ENCODE measurements at regions not wholly inside any gene's neighbourhood (a gene's known extent, or its start where the extent isn't known, plus 50 kb on each side); places are given as distances from the start of the nearest gene placed in this dataset.

DNA sequence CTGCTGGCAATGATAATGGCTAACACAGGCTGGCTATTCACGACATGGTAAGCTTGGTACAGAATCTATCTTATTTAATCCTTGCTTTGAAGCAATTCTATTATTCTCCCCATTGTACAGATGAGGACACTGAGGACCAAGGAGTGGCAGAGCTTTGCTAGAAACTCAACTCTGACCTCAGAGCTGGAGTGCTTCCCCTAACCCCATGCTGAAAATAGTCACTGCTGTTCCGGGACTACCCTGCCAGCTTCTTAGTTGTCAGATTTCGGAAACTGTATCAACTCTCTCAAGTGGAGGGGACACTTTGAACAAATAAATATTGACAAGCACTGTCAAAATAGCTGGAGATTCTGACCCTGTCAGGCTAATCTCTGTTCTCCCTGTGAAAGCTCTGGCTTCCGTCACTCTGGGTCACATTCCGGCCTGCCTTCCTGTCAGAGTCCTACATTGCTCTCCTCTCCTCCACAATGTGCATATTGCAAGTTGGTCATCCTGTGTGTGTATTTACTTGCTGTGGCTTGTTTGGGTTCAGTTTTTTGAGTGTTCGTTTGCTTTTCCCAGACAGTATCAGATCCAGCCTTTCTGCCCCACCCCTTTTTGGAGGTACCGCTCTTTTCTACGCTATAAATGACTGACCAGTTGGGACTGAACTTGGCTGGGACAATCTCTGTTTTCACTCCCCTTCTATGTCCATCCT lies 134.3 kb upstream of the MAP1B start:
- TF ChIP-seq, protein P1, sequence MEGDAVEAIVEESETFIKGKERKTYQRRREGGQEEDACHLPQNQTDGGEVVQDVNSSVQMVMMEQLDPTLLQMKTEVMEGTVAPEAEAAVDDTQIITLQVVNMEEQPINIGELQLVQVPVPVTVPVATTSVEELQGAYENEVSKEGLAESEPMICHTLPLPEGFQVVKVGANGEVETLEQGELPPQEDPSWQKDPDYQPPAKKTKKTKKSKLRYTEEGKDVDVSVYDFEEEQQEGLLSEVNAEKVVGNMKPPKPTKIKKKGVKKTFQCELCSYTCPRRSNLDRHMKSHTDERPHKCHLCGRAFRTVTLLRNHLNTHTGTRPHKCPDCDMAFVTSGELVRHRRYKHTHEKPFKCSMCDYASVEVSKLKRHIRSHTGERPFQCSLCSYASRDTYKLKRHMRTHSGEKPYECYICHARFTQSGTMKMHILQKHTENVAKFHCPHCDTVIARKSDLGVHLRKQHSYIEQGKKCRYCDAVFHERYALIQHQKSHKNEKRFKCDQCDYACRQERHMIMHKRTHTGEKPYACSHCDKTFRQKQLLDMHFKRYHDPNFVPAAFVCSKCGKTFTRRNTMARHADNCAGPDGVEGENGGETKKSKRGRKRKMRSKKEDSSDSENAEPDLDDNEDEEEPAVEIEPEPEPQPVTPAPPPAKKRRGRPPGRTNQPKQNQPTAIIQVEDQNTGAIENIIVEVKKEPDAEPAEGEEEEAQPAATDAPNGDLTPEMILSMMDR (IDR thresholded peaks at IDR 0.05) = no peak
- TF ChIP-seq POLR2A (IDR thresholded peaks at IDR 0.05) = no peak

Data from thyroid gland (tissue), 4 donors.